GM11168 (cell line): ENCODE measurements at regions not wholly inside any gene's neighbourhood (a gene's known extent, or its start where the extent isn't known, plus 50 kb on each side); places are given as distances from the start of the nearest gene placed in this dataset.

ENCODE experiments used
- in situ Hi-C: fragments of 300-500 bp; cut with MboI; formaldehyde crosslinking; loops from one replicate; pipeline ENCODE4 v1.12.0; 2022; ENCODE audit warnings: low sequenced_read_pairs; ENCODE audit not compliant: unreplicated experiment

GRCh38 chr6:95231416-95231815 is 345.9 kb upstream of the MANEA start:
- in situ Hi-C loops = no loop called here

- in situ Hi-C loops = no loop called here
Observed at GRCh38 chr6:95232446-95232845, 344.9 kb upstream of the MANEA start.

GRCh38 chr6:95233879-95234278 is 343.5 kb upstream of the MANEA start:
- in situ Hi-C loops = no loop called here

GRCh38 chr6:95240514-95240913 is 336.8 kb upstream of the MANEA start:
- in situ Hi-C loops = no loop called here

- in situ Hi-C loops = no loop called here
Observed at GRCh38 chr6:95242560-95242959, 334.8 kb upstream of the MANEA start.

- in situ Hi-C loops = no loop called here
Observed at GRCh38 chr6:95243053-95243452, 334.3 kb upstream of the MANEA start.

- in situ Hi-C loops = no loop called here
Observed at GRCh38 chr6:95244751-95245150, 332.6 kb upstream of the MANEA start.

- in situ Hi-C loops = no loop called here
Observed at GRCh38 chr6:95248499-95248898, 328.8 kb upstream of the MANEA start.

GRCh38 chr6:95249175-95249574 is 328.2 kb upstream of the MANEA start:
- in situ Hi-C loops = no loop called here

GRCh38 chr6:95249661-95250060 is 327.7 kb upstream of the MANEA start:
- in situ Hi-C loops = no loop called here

GRCh38 chr6:95263840-95264239 is 313.5 kb upstream of the MANEA start:
- in situ Hi-C loops = no loop called here

GRCh38 chr6:95266537-95267258 is 310.6 kb upstream of the MANEA start:
- in situ Hi-C loops = no loop called here

GRCh38 chr6:95274686-95275235 is 302.6 kb upstream of the MANEA start:
- in situ Hi-C loops = no loop called here

- in situ Hi-C loops = no loop called here
Observed at GRCh38 chr6:95279616-95280015, 297.7 kb upstream of the MANEA start.

GRCh38 chr6:95280686-95281273 is 296.6 kb upstream of the MANEA start:
- in situ Hi-C loops = no loop called here

GRCh38 chr6:95285881-95286280 is 291.5 kb upstream of the MANEA start:
- in situ Hi-C loops = no loop called here

GRCh38 chr6:95286874-95287273 is 290.5 kb upstream of the MANEA start:
- in situ Hi-C loops = no loop called here

- in situ Hi-C loops = no loop called here
Observed at GRCh38 chr6:95288251-95288650, 289.1 kb upstream of the MANEA start.

GRCh38 chr6:95292011-95292410 is 285.3 kb upstream of the MANEA start:
- in situ Hi-C loops = no loop called here

GRCh38 chr6:95293257-95293656 is 284.1 kb upstream of the MANEA start:
- in situ Hi-C loops = no loop called here

- in situ Hi-C loops = no loop called here
Observed at GRCh38 chr6:95294043-95294442, 283.3 kb upstream of the MANEA start.

GRCh38 chr6:95309545-95309944 is 267.8 kb upstream of the MANEA start:
- in situ Hi-C loops = no loop called here
